Glutamatergic neuron (in vitro differentiated cells): ENCODE measurements at regions not wholly inside any gene's neighbourhood (a gene's known extent, or its start where the extent isn't known, plus 50 kb on each side); places are given as distances from the start of the nearest gene placed in this dataset.

Experiments
- DNase-seq: peaks from one replicate; pipeline ENCODE4 v3.0.0; 2022
- H3K27ac Mint-ChIP-seq: one replicate; pipeline ENCODE4 v1.8.0; 2020; ENCODE audit warnings: mild to moderate bottlenecking, mixed read lengths, inconsistent platforms; ENCODE audit not compliant: unreplicated experiment
- H3K27me3 Mint-ChIP-seq: one replicate; pipeline ENCODE4 v1.8.0; 2020; ENCODE audit warnings: mild to moderate bottlenecking, moderate library complexity, mixed read lengths, inconsistent platforms; ENCODE audit not compliant: unreplicated experiment
- H3K36me3 Mint-ChIP-seq: one replicate; pipeline ENCODE4 v1.8.0; 2020; ENCODE audit warnings: mild to moderate bottlenecking, mixed read lengths, inconsistent platforms; ENCODE audit not compliant: unreplicated experiment
- H3K4me1 Mint-ChIP-seq: one replicate; pipeline ENCODE4 v1.8.0; 2020; ENCODE audit warnings: mild to moderate bottlenecking, low read depth, mixed read lengths, inconsistent platforms; ENCODE audit not compliant: unreplicated experiment
- H3K4me3 Mint-ChIP-seq: one replicate; pipeline ENCODE4 v1.8.0; 2020; ENCODE audit warnings: mild to moderate bottlenecking, mixed read lengths, inconsistent platforms; ENCODE audit not compliant: unreplicated experiment
- H3K9me3 Mint-ChIP-seq: one replicate; pipeline ENCODE4 v1.8.0; 2020; ENCODE audit warnings: mild to moderate bottlenecking, moderate library complexity, mixed read lengths, inconsistent platforms; ENCODE audit not compliant: unreplicated experiment
- CTCF ChIP-seq: fragments of 200-600 bp; sonication (generic); IDR thresholded peaks from one replicate; pipeline ENCODE4 v1.5.0; 2021; ENCODE audit not compliant: partially characterized antibody, unreplicated experiment

DNA sequence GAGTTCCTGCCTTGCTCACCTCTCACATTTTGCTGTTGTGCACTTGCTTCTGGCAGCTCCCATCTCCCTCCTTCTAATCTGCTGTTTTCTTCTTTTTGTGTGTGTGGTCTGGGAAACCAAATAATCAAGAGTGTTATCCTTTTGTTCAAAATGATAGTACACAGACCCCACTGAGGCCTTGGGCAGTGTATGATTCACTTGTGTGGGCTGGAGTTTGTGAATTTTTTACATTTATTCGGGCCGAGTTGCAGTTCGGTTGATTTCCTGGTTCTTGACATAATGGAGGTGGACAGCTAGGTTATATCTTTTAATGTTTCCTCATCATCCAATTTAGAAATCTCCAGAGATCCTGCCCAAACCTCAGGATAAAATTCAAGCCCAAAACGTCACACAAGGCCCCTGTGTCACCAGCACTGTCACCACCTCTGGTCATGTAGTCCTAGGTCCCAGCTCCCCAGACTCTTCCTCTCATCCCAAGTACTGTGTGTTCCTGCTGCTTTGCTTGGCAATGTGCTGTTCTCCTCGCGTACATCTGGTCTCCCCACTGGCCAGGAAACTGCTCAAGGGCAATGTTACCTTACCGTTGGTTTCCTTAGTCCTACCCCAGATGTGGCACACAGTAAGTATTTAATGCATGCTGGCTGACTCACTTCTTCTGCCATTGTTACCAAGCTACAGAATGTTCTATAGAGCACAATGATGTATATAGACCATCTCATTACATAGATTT lies 55.7 kb upstream of the PHACTR2 start:
- TF ChIP-seq CTCF = no peak
- no peak overlapping the region for H3K27ac Mint-ChIP-seq
- H3K4me3 Mint-ChIP-seq = no peak overlapping the region
- peaks cover 7% of the 10 kb centered on the region for H3K27me3 Mint-ChIP-seq
- H3K9me3 Mint-ChIP-seq = no peaks in the 10 kb centered on the region
- no peak for DNase-seq
- H3K36me3 Mint-ChIP-seq = no peaks in the 10 kb centered on the region
- peaks cover 4% of the 10 kb centered on the region for H3K4me1 Mint-ChIP-seq

GRCh38 chr6:143621159-143621873 lies 56.4 kb upstream of the PHACTR2 start:
- Mint-ChIP-seq H3K27ac (no peak overlapping the region), H3K36me3 (no peaks in the 10 kb centered on the region), H3K9me3 (no peaks in the 10 kb centered on the region), H3K27me3 (peaks cover 7% of the 10 kb centered on the region), H3K4me1 (peaks cover 4% of the 10 kb centered on the region), H3K4me3 (no peak overlapping the region)
- no peak for DNase-seq
- TF ChIP-seq CTCF = no peak

- peaks cover 7% of the 10 kb centered on the region for H3K27me3 Mint-ChIP-seq
- H3K36me3 Mint-ChIP-seq = no peaks in the 10 kb centered on the region
- H3K27ac Mint-ChIP-seq = no peak overlapping the region
- no peak for TF ChIP-seq CTCF
- no peak for DNase-seq
- no peak overlapping the region for H3K4me3 Mint-ChIP-seq
- H3K9me3 Mint-ChIP-seq = no peaks in the 10 kb centered on the region
- peaks cover 4% of the 10 kb centered on the region for H3K4me1 Mint-ChIP-seq
Measured at GRCh38 chr6:143620447-143620846, 57.3 kb upstream of the PHACTR2 start.

GRCh38 chr6:143619824-143620401 lies 57.9 kb upstream of the PHACTR2 start:
- no peak overlapping the region for H3K27ac Mint-ChIP-seq
- no peaks in the 10 kb centered on the region for H3K9me3 Mint-ChIP-seq
- H3K4me1 Mint-ChIP-seq = peaks cover 4% of the 10 kb centered on the region
- no peaks in the 10 kb centered on the region for H3K36me3 Mint-ChIP-seq
- no peak overlapping the region for H3K4me3 Mint-ChIP-seq
- H3K27me3 Mint-ChIP-seq = peaks cover 7% of the 10 kb centered on the region
- DNase-seq = no peak
- TF ChIP-seq CTCF = no peak

GRCh38 chr6:143616741-143617140 lies 61.0 kb upstream of the PHACTR2 start:
- Mint-ChIP-seq H3K27ac (no peak overlapping the region), H3K4me3 (no peak overlapping the region), H3K4me1 (peaks cover 4% of the 10 kb centered on the region), H3K27me3 (peaks cover 7% of the 10 kb centered on the region), H3K9me3 (no peaks in the 10 kb centered on the region), H3K36me3 (no peaks in the 10 kb centered on the region)
- DNase-seq = no peak
- TF ChIP-seq CTCF = no peak
